ENCODE measurements at regions not wholly inside any gene's neighbourhood (a gene's known extent, or its start where the extent isn't known, plus 50 kb on each side); places are given as distances from the start of the nearest gene placed in this dataset.

- DNase-seq (no peak), ATAC-seq (ENCODE audit: low FRiP score in 2 of 2) (no peak)
- no peaks in the 10 kb centered on the region for H3K36me3 ChIP-seq
- no peaks in the 10 kb centered on the region for H3K9me3 ChIP-seq
- peaks cover 0 to 16% (median 10%) of the 10 kb centered on the region in 4 donors for H3K4me1 ChIP-seq
- H3K27me3 ChIP-seq: no peaks in the 10 kb centered on the region
- no peak overlapping the region for H3K4me3 ChIP-seq
- TF ChIP-seq EP300 (IDR thresholded peaks at IDR 0.05) (no peak), POLR2A (IDR thresholded peaks at IDR 0.05) (no peak), POLR2AphosphoS5 (IDR thresholded peaks at IDR 0.05) (no peak), CTCF (IDR thresholded peaks at IDR 0.05) (no peak)
- no peak overlapping the region for H3K27ac ChIP-seq
- WGBS, 2 donors: 82 to 89% methylated on average over 4 of the region's 4 CpGs
These were observed 154.2 kb downstream of the ESM1 start for GRCh38 chr5:54831233-54831632.

DNA sequence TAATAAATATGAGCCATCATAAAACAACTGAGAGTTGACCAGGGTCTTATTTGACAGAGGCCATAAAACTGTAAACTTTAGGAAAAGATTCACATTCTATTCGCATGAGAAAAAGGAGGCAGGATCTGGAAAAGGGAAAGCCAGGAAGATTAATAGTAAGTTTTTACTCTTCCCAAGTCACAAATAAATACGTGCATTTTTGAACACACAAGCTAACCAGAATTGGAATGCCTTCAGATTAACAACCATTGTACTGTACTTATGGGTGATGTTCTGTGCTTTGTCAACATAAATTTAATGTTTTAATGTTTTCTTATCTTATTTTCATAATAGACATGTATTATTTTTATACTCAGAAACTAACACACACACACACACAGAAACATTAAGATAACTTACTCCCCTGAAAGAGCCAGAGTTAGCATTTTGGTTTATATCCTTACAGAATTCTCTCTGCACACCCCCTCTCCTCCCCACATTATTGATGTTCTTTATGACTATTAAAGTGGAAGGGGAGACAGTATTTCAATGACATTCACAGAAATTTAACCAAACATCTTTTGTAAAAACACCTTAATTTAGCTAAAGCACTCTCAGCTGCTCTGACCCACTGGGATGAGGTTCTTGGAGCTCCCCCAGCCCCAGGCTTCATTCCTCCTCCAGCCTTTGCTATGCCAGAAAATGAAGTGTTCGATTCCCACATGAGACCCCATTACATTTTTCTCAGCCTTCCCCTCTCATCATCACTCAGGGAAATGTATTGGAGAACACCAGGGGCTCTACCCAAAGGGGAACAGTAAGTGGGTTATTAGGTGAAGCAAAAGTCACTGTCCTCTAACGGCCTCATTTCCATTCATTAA is 155.5 kb downstream of the ESM1 start:
- 87 to 90% methylated on average over 4 of the region's 4 CpGs for WGBS, 2 donors
- Histone ChIP-seq H3K9me3 (no peaks in the 10 kb centered on the region), H3K4me3 (no peak overlapping the region), H3K36me3 (no peaks in the 10 kb centered on the region), H3K4me1 (peaks cover 0 to 12% (median 6%) of the 10 kb centered on the region in 4 donors), H3K27me3 (no peaks in the 10 kb centered on the region), H3K27ac (no peak overlapping the region)
- no peak for TF ChIP-seq POLR2A (IDR thresholded peaks at IDR 0.05)
- no peak for TF ChIP-seq CTCF (IDR thresholded peaks at IDR 0.05)
- TF ChIP-seq EP300 (IDR thresholded peaks at IDR 0.05): no peak
- no peak for TF ChIP-seq POLR2AphosphoS5 (IDR thresholded peaks at IDR 0.05)
- DNase-seq: no peak
- ATAC-seq (ENCODE audit: low FRiP score in 2 of 2): no peak

GRCh38 chr5:54829102-54829501 is 156.3 kb downstream of the ESM1 start:
- 88 to 93% methylated on average over 8 of the region's 8 CpGs for WGBS, 2 donors
- no peak for TF ChIP-seq CTCF (IDR thresholded peaks at IDR 0.05)
- no peak for TF ChIP-seq EP300 (IDR thresholded peaks at IDR 0.05)
- TF ChIP-seq POLR2AphosphoS5 (IDR thresholded peaks at IDR 0.05): no peak
- no peak for TF ChIP-seq POLR2A (IDR thresholded peaks at IDR 0.05)
- Histone ChIP-seq H3K4me1 (peaks cover 0 to 11% (median 3%) of the 10 kb centered on the region in 4 donors), H3K27me3 (no peaks in the 10 kb centered on the region), H3K4me3 (no peak overlapping the region), H3K36me3 (no peaks in the 10 kb centered on the region), H3K27ac (no peak overlapping the region), H3K9me3 (no peaks in the 10 kb centered on the region)
- DNase-seq: no peak
- ATAC-seq (ENCODE audit: low FRiP score in 2 of 2): no peak

DNA sequence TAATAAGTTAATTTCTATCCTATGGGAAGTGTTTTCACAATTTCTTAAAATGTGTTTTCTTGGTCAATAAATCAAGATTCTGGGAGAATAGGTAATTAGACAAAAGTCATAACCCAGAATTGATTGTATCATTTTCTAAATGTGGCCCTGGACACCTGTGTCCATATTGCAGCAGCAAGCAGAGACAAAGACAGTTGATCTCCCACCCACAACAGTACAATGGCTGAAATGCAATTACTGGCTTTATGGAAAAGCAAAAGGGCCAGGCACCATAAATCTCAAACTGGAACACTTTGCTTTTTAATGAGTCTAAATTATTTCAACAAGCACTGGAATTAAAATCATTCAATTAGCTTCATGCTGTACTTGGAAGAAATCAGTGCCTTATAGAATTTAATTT is 157.2 kb downstream of the ESM1 start:
- no peak overlapping the region for H3K4me3 ChIP-seq
- H3K27ac ChIP-seq: no peak overlapping the region
- no peaks in the 10 kb centered on the region for H3K27me3 ChIP-seq
- ATAC-seq (ENCODE audit: low FRiP score in 2 of 2) (no peak), DNase-seq (no peak)
- peaks cover 0 to 2% (median under 1%) of the 10 kb centered on the region in 4 donors for H3K4me1 ChIP-seq
- H3K36me3 ChIP-seq: no peaks in the 10 kb centered on the region
- no peaks in the 10 kb centered on the region for H3K9me3 ChIP-seq
- TF ChIP-seq EP300 (IDR thresholded peaks at IDR 0.05): no peak
- no peak for TF ChIP-seq POLR2A (IDR thresholded peaks at IDR 0.05)
- no peak for TF ChIP-seq POLR2AphosphoS5 (IDR thresholded peaks at IDR 0.05)
- no peak for TF ChIP-seq CTCF (IDR thresholded peaks at IDR 0.05)

DNA sequence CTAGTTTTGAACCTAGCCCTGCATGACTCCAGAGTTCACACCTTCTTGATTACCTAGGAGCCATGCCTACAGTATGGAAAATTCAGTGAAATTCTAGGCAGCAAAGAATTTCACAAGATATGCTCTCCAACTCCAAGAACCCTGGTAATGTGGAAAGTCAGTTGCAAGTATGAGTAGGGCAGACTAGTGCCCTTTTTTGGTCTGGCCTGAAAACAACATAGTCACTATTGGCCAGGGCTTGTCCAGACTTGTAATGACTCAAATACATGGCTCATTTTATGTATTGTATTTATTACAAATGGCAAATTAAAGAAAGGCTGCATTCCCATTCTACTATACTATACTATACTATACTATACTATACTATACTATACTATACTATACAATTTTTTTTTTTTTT is 160.4 kb downstream of the ESM1 start:
- Histone ChIP-seq H3K4me1 (no peaks in the 10 kb centered on the region), H3K27me3 (no peaks in the 10 kb centered on the region), H3K36me3 (no peaks in the 10 kb centered on the region), H3K27ac (no peak overlapping the region), H3K4me3 (no peak overlapping the region), H3K9me3 (no peaks in the 10 kb centered on the region)
- DNase-seq: no peak
- no peak for ATAC-seq (ENCODE audit: low FRiP score in 2 of 2)
- TF ChIP-seq POLR2AphosphoS5 (IDR thresholded peaks at IDR 0.05) (no peak), CTCF (IDR thresholded peaks at IDR 0.05) (no peak), POLR2A (IDR thresholded peaks at IDR 0.05) (no peak), EP300 (IDR thresholded peaks at IDR 0.05) (no peak)
